ENCODE measurements at regions not wholly inside any gene's neighbourhood (a gene's known extent, or its start where the extent isn't known, plus 50 kb on each side); places are given as distances from the start of the nearest gene placed in this dataset.

DNA sequence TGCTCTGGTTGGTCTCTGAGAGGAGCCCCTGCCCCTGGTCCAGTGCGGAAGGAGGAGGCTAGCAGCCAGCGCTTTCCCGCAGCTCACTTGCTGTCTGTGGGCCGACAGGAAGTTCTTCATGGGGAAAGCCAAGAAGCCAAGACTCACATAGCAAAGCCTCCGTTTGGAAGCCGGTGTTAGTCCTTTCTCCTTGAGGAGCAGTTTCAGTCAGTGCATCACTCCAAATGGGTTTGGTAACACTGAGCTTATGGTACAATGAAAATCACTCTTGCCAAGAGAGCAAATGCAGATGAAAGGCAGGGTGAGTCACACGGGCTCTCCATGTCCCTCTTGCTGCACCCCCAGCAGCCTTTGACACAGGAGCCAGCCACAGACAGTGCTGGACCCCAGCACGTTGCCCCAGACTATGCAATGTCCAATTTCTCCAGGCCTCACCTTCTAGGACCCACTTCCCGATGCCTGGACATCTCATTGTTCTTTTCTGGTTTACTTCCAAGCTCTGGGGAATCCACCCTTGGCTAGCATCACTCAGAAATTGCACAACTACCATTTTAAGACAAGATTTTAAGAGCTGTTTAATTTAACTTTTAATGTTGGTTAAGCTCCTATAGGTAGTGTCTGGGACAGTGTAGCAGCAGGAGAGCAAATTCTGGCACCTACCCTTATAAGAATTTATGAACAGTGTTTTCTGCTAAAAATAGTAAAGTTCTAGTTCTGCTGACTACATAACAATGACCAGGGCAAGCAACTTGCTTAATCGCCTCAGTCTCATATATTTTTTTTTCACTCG is 174.9 kb downstream of the ASB1 start:
- no peak for DNase-seq

- no peak for DNase-seq
These were observed 175.7 kb downstream of the ASB1 start for GRCh38 chr2:238602223-238602960.

DNA sequence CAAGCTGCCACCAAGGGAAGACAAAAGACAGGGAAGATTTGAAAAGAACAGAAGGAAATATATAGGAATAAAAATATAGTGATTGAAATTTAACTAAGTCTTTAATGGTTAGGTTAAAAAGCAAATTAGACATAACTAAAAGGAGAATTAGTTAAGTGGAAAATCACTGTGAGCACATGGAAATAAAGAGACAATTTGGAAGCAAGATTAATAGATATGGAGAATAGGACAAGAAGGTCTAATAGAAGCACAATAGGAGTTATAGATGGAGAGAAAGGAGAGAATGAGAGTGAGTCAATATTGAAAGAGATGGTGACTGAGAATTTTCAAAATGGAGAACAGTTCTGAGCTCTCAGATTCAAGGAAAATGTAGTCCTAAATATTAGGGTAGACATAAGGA is 176.9 kb downstream of the ASB1 start:
- DNase-seq: no peak

DNA sequence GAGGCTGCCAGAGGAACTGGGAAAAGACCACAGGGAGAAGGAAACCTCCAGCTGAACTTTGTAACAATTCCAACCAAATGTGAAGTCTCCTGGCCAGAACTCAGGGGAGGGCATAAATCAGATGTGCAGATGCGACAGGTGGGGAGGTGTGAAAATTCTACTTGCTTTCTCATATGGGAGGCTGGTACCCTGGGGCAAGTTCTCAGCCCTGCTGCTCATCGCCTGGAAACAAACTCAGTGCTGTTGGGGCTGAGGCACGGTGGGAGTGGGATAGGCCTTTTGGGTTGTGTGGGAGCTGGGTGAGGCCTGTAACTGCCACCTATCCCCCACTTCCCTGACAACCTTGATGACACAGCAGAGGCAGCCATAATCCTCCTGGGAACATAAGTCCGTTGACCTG is 179.6 kb downstream of the ASB1 start:
- DNase-seq: no peak

DNA sequence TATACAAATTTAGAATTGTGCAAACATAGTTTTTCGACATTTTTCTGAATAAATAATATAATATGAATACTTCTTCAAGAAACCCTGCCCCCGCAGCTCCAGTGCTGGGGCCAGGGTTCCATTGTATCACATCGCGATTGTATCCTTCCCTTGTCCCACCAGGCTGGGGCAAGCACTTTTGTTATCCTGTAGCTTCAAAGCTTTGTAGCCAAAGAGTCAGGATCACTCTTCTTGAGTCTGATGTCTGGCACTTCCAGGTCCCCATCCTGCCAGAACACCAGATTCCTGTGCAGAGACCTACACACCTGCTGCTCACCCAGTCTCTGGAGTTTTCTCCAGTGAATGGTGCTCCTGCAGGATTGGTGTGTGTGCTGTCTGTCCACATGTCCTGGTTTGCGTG is 186.9 kb downstream of the ASB1 start:
- no peak for DNase-seq

GRCh38 chr2:238614376-238614775 is 187.6 kb downstream of the ASB1 start:
- no peak for DNase-seq

GRCh38 chr2:238615187-238615586 is 188.5 kb downstream of the ASB1 start:
- DNase-seq: no peak

DNA sequence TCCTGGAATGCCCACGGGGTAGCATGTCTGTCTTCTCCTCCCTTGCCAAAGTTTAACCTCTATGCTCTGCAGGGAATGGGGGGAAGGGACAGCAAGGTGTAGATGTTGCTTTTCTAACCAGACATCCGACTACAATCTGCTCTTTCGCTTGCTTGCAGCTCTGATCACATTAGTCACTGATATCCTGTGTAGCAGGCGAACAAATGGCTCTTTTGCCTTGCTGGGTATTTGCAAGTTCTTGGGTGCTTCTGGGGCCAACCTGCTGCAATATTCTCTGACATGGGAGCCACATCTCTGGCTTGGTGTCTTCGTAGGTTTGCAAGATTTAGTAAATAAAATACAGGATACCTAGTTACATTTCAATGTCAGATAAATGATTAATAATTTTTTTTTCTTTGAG is 190.0 kb downstream of the ASB1 start:
- no peak for DNase-seq

- peak; percentile 1 to 37 for DNase-seq
These were observed 192.0 kb downstream of the ASB1 start for GRCh38 chr2:238618494-238619283.

DNA sequence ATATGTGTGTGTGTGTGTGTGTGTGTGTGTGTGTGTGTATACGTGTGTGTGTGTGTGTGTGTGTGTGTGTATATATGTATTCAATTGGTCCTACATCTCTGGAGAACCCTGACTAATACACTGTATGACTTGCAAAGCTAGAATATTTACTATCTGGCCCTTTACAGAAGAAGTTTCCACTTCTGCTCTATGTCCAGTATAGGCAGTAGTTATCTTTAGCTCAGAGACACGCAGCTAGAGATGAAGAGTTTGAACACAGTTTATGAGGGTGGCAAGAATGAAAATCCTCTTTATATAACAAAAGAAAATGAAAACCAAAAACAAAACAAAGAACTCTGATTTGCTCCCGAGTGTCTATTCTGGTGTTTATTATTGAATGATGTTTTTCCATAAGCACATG is 201.2 kb downstream of the ASB1 start:
- no peak for DNase-seq

DNA sequence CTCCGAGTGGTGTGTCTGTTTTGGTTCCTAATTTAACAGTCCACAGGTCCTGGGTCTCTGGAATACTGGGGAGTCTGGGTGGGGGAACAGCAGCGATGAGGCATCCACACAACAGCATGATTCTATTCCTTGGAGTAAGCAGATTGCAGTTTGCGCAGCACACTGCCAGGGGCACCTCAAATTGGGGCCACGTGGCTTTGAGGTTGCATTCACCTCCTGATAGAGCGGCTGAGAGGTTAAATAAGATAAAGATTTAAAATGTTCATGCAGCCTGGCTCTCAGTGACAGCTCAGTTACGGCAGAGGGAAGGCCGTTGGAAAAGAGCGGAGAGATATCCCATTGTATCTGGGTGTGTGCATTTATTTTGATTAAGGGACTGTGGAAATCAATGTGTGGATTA is 202.3 kb downstream of the ASB1 start:
- DNase-seq: no peak

- no peak for DNase-seq
These were observed 204.9 kb downstream of the ASB1 start for GRCh38 chr2:238631491-238632180.

DNA sequence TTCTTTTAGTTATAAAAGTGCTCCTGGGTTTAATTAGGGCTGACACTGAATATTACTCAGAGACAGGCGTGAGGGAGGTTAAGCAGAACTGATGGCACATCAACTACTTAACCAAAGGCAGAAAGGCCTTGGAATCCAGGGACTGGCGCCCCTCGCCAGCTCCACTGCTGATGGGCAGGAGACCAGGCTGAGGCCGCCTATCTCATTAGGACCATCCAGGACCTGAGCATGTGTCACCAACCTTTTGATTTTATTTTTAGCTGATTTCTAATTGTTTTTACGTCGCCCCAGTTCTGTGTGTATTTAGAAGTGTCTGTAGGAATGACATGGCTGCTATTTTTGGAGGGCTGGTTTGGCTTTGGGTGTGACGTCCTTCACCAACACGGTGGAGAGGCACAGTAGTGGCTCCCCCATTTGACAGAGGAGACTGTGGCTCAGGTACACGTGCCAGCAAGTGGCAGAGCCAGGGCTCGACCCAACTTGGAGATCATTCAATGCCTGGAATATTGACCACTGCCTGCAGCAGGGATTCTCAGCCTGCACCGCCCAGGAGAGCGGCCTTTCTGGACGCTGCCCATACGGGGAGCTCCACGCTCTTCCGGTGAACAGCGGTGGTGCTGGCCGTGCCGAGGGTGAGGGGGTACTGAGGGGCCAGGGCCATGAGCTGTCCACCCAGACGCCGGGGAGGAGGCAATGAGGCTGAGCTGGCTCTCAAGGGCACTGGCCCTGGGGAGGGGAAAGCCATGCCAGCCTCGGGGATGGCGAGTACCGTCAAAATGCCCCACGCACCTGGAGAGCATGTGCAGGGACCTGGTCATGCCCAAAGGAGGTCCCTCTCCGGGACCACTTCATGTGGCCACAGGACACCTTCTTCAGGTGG is 205.7 kb downstream of the ASB1 start:
- DNase-seq: no peak

GRCh38 chr2:238633426-238634328 is 206.9 kb downstream of the ASB1 start:
- no peak for DNase-seq

DNA sequence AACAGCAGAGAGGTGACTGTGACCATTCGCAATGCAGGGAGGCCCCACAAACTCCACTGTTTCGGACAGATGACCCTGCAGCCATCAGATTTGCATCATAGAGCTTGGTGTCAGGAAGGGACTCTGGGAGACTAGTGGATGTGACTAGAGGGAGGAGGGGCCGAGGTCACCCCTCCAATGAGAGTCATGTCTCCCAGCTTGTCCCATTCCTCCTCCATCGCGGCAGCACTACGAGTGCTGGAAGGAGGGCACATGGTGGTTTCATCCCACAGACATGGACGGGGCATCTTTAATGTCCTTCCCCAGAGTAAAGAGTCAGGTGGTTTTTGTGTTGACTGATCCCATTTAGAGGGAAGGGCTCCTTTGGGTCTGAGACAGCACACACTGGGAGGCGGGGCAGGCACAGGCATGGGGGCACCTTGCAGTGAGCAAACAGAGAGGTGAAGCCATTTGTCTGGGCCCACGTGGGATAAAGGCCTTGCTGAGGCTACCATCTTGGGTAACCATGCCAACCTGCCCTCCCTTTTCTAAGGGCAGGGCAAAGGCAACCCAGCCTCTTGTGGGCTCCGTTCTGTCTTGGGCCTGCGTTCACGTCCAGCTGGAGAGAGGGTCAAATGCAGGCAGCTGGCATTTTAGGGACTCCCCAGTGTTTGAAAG is 208.1 kb downstream of the ASB1 start:
- no peak for DNase-seq

- DNase-seq: no peak
These were observed 208.9 kb downstream of the ASB1 start for GRCh38 chr2:238635647-238636051.

DNA sequence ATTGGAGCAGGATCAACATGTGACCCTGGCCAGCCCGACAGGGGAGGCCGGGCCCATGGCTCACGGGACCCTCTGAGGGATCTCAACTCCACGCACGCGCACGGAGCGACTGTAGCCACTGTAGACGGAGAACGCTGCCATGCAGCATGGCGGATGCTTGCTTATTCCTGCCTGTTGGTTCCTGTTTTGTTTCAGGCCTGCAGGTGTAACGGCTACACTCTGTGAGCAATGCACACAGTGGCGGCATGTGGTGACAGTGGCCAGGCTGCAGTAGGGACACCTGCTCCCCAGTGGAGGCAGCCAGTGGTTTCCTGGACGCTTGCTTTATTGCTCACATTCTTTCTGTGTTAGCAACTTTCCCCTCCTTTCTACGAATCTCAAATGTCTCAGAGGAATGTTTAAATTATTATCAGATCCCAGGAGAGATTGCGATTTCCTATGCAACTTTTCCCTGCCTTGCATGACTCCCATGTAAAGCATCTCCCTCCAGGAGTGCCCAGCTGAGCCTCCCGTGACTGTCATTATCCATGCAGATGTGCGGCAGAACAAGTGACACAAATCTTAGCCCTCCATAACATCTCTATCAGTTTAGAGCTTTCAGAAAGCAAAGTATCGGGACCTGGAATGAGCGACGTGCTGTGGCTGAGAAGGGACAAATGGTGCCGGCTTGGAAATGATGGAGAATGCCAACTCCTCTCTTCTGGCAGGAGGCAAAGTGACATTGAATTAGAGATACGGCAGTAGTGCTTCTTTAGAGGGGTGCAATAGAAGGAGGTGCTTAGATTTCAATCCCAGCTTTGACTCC is 209.7 kb downstream of the ASB1 start:
- DNase-seq: no peak

DNA sequence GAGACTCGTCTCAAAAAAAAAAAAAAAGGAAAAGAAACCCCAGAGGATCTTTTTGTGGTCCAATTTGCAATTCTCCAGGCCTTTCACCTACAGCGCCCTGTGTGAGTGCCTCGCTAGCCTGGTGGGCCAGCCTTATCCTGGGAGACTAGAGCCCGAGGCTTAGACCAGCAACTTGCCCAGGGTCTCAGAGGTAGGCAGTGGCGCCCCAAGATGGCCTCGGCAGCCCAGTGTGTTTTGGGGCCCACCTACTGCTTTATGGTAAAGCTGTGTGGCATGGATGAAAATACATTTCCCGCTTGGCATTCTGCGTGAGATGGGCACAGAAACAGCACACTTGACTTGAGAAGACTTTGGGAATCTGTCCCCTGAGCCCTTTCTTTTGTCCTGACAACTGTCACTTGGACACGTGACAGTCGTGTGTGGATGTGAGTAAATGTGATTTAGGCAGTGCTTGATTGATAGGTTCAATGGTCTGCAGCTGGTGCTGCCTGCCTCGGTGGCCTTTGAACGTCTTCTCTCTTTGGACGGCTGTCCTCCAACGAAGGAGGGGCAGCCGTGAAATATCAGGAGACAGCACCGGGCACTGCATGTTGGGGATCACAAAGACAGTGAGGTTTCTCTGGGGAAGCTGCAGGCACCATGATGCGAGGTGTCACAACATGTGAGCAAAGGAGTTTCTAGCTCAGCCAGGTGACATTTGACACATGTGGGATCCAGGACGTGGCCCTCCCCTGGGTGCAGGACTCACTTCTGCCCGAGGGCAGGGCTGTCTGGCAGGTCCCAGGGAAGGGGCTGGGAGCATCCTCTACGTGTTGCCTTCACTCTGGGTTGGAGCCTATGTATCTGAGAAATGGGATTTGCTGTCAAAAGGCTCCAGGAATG is 209.5 kb upstream of the TWIST2 start:
- no peak for DNase-seq

Data from inflammatory macrophage treated with lipopolysaccharide for 1 hour (primary cell).